ENCODE measurements at regions not wholly inside any gene's neighbourhood (a gene's known extent, or its start where the extent isn't known, plus 50 kb on each side); places are given as distances from the start of the nearest gene placed in this dataset.

DNA sequence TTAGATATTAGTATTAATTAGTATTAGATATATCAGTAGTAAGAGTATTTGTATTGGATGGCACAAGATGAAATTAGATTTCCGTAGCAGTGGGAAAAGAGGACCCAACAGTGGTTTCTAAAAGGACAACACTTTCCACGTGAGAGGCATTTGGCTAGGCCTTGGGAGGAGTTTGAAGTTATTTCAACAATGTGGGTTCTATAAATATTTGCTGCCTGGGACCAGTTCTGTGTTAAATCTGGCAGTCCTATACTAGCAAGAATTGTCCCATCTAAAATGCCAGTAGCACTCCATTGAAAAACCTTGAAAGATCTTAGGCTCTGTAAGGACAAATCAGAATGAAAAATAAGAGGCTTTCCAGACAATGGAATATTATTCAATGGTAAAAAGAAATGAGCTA is 347.1 kb upstream of the DNAJC19 start:
- no peak overlapping the region for H3K27ac ChIP-seq
- H3K9me3 ChIP-seq: no peaks in the 10 kb centered on the region
- TF ChIP-seq POLR2A (IDR thresholded peaks at IDR 0.05): no peak
- H3K36me3 ChIP-seq: no peaks in the 10 kb centered on the region
- no peak for ATAC-seq (ENCODE audit: low FRiP score in 2 of 2)
- no peak for DNase-seq
- H3K27me3 ChIP-seq: no peaks in the 10 kb centered on the region
- H3K4me3 ChIP-seq: no peak overlapping the region
- H3K4me1 ChIP-seq: no peaks in the 10 kb centered on the region
- 53 to 60% methylated on average over 2 of the region's 2 CpGs for WGBS, 2 donors

DNA sequence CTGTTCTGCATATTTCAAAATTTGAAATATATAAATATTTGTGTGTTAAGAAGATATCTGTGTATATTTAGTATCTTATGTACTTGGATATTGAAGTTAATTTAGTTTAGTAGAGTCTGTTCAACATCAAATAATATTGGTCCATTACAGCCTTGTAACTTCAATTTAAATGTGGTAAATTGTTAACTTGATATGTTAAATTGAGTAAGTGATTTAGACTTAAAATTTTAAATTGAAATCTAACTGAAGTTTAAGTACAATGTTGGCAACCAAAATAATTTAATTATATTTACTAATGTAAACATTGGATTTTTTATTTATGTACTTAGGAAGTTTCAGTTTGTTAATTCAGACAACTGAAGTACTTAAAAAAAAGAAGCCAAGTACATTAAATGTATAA is 343.9 kb upstream of the DNAJC19 start:
- H3K9me3 ChIP-seq: no peaks in the 10 kb centered on the region
- no peak for TF ChIP-seq CTCF (IDR thresholded peaks at IDR 0.05)
- no peak for TF ChIP-seq POLR2AphosphoS5 (IDR thresholded peaks at IDR 0.05)
- TF ChIP-seq POLR2A (IDR thresholded peaks at IDR 0.05): no peak
- no peak for TF ChIP-seq EP300 (IDR thresholded peaks at IDR 0.05)

DNA sequence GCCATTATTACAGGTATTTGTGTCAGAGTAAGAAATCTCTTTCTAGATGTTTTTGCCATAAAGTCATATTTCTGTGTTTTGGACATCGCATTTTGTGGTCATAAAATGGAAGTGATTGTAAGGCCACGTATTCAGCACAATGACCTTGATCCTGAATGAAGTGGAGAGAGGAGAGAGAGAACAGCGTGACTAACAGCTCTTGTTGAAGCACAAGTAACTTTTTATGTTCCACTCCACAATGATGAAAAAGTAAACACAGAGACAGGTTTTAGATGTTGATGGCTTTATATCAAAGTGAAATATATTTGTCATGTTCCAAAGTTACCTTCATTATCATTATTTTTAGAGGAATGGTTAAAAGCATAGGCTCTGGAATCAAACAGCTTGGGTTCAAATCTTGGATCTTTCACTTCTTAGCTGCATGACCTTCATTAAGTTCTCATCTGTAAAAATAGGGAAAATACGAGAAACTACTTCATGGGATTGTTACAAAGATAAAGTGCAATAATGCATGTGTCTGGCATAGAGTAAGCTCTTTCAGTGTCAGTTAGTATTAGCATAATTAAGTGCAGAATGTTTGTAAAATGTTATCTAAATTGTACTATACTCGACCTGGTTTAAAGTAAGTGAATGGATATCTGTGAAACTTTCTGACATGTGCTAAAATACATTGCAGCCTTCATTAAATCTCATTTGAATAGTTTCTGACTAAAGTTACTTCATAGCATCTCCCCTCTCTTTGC is 341.5 kb upstream of the DNAJC19 start:
- TF ChIP-seq CTCF (IDR thresholded peaks at IDR 0.05) (no peak), EP300 (IDR thresholded peaks at IDR 0.05) (no peak), POLR2AphosphoS5 (IDR thresholded peaks at IDR 0.05) (no peak), POLR2A (IDR thresholded peaks at IDR 0.05) (no peak)
- ATAC-seq (ENCODE audit: low FRiP score in 2 of 2) (no peak), DNase-seq (no peak)
- H3K36me3 ChIP-seq: no peaks in the 10 kb centered on the region
- no peak overlapping the region for H3K4me3 ChIP-seq
- WGBS, 2 donors: 42 to 46% methylated on average over 5 of the region's 5 CpGs
- H3K27ac ChIP-seq: no peak overlapping the region
- no peaks in the 10 kb centered on the region for H3K27me3 ChIP-seq
- no peaks in the 10 kb centered on the region for H3K4me1 ChIP-seq
- no peaks in the 10 kb centered on the region for H3K9me3 ChIP-seq

More for the DNA sequence above, 343.9 kb upstream of the DNAJC19 start:
- H3K4me1 ChIP-seq: no peaks in the 10 kb centered on the region
- ATAC-seq (ENCODE audit: low FRiP score in 2 of 2) (no peak), DNase-seq (no peak)
- no peaks in the 10 kb centered on the region for H3K36me3 ChIP-seq
- H3K27ac ChIP-seq: no peak overlapping the region
- H3K4me3 ChIP-seq: no peak overlapping the region
- no peaks in the 10 kb centered on the region for H3K27me3 ChIP-seq

- no peak overlapping the region for H3K4me3 ChIP-seq
- ATAC-seq (ENCODE audit: low FRiP score in 2 of 2) (no peak), DNase-seq (no peak)
- H3K36me3 ChIP-seq: no peaks in the 10 kb centered on the region
- 51 to 54% methylated on average over 3 of the region's 3 CpGs for WGBS, 2 donors
- no peak overlapping the region for H3K27ac ChIP-seq
- no peaks in the 10 kb centered on the region for H3K27me3 ChIP-seq
- TF ChIP-seq EP300 (IDR thresholded peaks at IDR 0.05) (no peak), POLR2A (IDR thresholded peaks at IDR 0.05) (no peak)
- H3K9me3 ChIP-seq: no peaks in the 10 kb centered on the region
- no peaks in the 10 kb centered on the region for H3K4me1 ChIP-seq
Observed at GRCh38 chr3:181330257-181330656, 340.7 kb upstream of the DNAJC19 start.

DNA sequence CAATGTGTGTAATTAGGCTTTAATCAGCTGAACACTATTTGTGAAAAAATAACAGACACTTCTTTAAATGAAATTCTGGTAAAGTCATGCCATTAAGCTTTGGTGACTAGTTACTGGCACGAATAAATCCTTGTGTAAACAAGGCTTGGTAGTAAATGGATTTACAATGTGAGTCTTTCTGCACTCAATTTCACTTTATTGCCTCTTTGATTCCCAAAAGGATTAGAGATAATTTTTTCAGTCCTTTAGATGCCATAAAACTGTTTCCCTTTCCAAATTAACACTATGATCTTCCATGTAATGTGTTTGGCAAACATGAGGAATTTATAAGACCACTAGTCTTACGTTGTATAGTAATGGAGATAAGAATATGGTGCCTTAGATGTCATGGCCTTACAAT is 339.5 kb upstream of the DNAJC19 start:
- H3K27me3 ChIP-seq: no peaks in the 10 kb centered on the region
- no peak for ATAC-seq (ENCODE audit: low FRiP score in 2 of 2)
- no peaks in the 10 kb centered on the region for H3K4me1 ChIP-seq
- no peak overlapping the region for H3K27ac ChIP-seq
- H3K4me3 ChIP-seq: no peak overlapping the region
- 57 to 69% methylated on average over 2 of the region's 2 CpGs for WGBS, 2 donors
- no peaks in the 10 kb centered on the region for H3K9me3 ChIP-seq
- DNase-seq: no peak
- H3K36me3 ChIP-seq: no peaks in the 10 kb centered on the region
- TF ChIP-seq CTCF (IDR thresholded peaks at IDR 0.05) (no peak), POLR2A (IDR thresholded peaks at IDR 0.05) (no peak), EP300 (IDR thresholded peaks at IDR 0.05) (no peak)

DNA sequence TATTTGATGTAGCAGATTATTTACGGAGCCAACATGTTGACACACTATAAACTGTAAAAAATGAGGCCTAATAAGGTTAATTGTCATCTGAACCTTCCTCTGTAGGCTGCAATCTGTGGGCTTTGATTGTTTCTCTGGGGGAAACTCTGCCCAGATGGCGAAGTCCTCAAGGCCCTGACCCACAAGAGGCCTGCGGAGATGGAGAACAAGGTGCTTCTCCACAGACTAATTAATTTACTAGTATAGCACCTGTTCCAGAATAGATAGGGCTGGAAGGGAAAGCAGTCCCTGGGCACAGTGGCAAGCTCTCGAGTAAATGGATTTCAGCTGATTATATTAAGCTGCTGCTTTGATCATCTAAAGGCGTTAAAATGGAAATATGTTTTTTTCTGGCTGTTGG is 338.8 kb upstream of the DNAJC19 start:
- no peak for ATAC-seq (ENCODE audit: low FRiP score in 2 of 2)
- H3K4me3 ChIP-seq: no peak overlapping the region
- no peaks in the 10 kb centered on the region for H3K9me3 ChIP-seq
- TF ChIP-seq EP300 (IDR thresholded peaks at IDR 0.05) (no peak), POLR2AphosphoS5 (IDR thresholded peaks at IDR 0.05) (no peak), CTCF (IDR thresholded peaks at IDR 0.05) (no peak), POLR2A (IDR thresholded peaks at IDR 0.05) (no peak)
- H3K27me3 ChIP-seq: no peaks in the 10 kb centered on the region
- no peak for DNase-seq
- H3K4me1 ChIP-seq: no peaks in the 10 kb centered on the region
- no peaks in the 10 kb centered on the region for H3K36me3 ChIP-seq
- WGBS, 2 donors: 76 to 79% methylated on average over 5 of the region's 5 CpGs
- H3K27ac ChIP-seq: no peak overlapping the region

Measured in upper lobe of left lung (tissue), 6 donors.